GM13976 (cell line): ENCODE measurements at regions not wholly inside any gene's neighbourhood (a gene's known extent, or its start where the extent isn't known, plus 50 kb on each side); places are given as distances from the start of the nearest gene placed in this dataset.

Experiments used
- DNase-seq: peaks from one replicate; pipeline ENCODE4 v3.0.0; 2012; ENCODE audit warnings: low spot score
- in situ Hi-C: fragments of 300-500 bp; cut with MboI; formaldehyde crosslinking; loops from one replicate; pipeline ENCODE4 v1.12.0; 2022; ENCODE audit warnings: low sequenced_read_pairs, mixed read lengths, inconsistent platforms; ENCODE audit not compliant: unreplicated experiment
- TF ChIP-seq, protein P1 (sequence below): IDR thresholded peaks from 2 replicates; pipeline ENCODE4 v1.5.1; 2012; ENCODE audit warnings: borderline replicate concordance, mild to moderate bottlenecking; ENCODE audit not compliant: insufficient read depth; ENCODE audit errors: extremely low read depth, missing control alignments, control extremely low read depth

DNA sequence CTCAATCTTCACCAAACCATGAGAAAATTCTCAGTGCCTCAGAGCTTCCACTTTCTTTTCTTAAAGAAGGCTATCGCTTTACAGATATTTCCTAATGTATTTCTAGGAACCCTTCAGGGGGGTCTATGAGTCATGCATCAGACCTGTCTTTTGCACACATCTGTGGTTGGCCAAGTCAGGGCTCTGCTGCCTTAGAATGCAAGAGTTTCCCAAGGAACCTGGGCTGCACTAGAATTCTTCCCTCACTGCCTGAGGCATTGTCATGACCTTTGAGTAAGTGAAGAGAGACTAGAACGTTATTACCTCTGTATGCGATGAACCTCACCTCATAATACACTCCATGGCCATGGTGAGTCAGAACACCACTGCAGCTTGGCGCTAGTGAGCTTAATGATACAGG lies 365.0 kb upstream of the ID4 start:
- DNase-seq = no peak
- TF ChIP-seq, protein P1, sequence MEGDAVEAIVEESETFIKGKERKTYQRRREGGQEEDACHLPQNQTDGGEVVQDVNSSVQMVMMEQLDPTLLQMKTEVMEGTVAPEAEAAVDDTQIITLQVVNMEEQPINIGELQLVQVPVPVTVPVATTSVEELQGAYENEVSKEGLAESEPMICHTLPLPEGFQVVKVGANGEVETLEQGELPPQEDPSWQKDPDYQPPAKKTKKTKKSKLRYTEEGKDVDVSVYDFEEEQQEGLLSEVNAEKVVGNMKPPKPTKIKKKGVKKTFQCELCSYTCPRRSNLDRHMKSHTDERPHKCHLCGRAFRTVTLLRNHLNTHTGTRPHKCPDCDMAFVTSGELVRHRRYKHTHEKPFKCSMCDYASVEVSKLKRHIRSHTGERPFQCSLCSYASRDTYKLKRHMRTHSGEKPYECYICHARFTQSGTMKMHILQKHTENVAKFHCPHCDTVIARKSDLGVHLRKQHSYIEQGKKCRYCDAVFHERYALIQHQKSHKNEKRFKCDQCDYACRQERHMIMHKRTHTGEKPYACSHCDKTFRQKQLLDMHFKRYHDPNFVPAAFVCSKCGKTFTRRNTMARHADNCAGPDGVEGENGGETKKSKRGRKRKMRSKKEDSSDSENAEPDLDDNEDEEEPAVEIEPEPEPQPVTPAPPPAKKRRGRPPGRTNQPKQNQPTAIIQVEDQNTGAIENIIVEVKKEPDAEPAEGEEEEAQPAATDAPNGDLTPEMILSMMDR = no peak
- in situ Hi-C loops = no loop called here

DNA sequence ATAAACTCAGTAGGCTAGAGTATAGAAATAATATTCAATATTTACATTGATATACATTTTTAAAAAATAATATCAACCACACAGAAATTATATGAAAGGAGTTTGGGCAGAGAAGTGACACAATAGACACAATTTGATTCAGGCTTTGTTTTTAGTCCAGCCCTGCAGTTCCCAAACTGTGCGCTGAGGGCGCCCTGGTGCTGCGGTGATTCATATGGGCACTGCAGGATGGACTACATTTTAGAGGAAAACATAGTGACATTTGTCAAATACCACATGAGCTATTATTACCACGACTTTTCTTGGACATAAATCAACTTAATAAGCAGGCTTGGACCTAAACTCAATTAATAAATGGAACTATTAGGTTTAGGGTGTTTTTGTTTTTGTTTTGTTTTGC lies 364.3 kb upstream of the ID4 start:
- TF ChIP-seq, protein P1 = no peak
- in situ Hi-C loops = no loop called here
- no peak for DNase-seq

DNA sequence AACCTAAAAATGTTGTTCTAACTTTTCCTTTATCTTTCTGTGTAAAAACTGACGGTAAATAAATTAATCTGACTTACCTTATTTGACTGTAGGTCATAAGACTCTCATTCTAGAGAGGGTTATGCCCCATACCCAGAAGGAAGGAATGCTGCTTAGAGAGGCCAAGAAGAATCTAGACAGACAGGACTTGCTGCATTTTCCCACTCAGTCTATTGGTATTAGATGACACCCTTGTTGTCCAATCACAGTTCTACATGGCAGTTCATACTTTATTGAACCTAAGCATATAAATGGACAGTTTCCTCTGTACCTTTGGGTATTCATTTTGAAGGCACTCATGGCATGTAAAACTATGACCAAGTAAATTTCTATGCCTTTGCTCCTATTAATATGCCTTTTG lies 359.6 kb upstream of the ID4 start:
- DNase-seq = no peak
- TF ChIP-seq, protein P1 = no peak
- in situ Hi-C loops = no loop called here

DNA sequence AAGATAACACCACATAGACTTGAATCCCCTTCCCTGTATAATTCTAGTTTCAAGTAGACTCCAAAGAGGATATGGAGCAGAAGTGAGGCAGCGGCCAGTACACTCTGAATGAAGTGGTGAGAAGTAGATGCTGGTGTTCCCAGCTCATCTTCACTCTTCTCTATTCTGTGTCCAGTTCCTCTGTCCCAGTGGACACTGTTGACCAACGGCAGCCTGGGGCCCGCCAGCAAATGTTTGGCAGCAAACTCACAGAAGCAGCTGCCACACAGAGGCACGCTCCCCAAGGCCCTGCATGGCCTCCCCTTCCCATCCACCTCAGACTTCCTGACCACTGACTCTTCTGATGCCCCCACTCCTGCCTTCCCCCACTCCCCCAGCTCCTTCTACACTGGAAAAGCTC lies 358.9 kb upstream of the ID4 start:
- in situ Hi-C loops = no loop called here
- DNase-seq = no peak
- TF ChIP-seq, protein P1 = no peak

DNA sequence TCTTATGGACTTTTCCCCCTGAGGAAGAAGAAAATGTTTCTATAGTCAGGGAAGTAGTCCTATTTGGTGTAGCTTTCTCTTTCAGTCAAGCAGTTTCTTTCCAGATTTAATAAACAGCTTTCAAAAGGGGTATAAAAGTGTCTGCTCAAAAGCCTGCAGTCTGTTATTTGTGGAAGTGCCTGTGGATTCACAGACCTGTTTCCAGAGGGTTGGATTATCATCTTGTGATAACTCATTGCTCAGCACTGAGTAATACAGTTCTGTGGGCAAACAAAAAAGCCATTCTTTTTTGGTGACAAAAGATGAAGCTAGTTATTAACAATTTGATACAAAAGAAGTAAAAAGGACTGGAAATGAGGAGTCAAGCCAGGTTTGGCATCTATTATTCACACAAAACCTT lies 358.2 kb upstream of the ID4 start:
- in situ Hi-C loops = no loop called here
- no peak for DNase-seq
- TF ChIP-seq, protein P1 = no peak

DNA sequence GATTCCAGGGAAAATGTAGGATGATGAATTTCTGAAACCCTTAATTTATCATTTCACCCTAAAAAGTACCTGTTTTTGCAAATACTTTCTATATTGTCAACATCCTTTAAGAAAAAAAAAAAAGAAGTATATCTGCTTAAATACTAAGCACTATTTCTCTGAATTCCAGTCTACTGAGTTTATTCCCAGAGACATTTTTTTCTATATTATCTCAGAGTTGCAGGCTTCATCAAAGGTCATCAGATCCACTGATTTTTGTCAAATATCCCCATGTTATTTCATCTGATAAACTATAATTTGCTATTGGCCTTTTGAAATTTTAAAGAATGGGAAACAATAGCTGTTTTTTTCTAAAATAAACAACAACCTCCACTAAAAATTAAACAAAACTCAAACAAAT lies 357.6 kb upstream of the ID4 start:
- TF ChIP-seq, protein P1 = no peak
- no peak for DNase-seq
- in situ Hi-C loops = no loop called here
